ENCODE measurements at regions not wholly inside any gene's neighbourhood (a gene's known extent, or its start where the extent isn't known, plus 50 kb on each side); places are given as distances from the start of the nearest gene placed in this dataset.

DNA sequence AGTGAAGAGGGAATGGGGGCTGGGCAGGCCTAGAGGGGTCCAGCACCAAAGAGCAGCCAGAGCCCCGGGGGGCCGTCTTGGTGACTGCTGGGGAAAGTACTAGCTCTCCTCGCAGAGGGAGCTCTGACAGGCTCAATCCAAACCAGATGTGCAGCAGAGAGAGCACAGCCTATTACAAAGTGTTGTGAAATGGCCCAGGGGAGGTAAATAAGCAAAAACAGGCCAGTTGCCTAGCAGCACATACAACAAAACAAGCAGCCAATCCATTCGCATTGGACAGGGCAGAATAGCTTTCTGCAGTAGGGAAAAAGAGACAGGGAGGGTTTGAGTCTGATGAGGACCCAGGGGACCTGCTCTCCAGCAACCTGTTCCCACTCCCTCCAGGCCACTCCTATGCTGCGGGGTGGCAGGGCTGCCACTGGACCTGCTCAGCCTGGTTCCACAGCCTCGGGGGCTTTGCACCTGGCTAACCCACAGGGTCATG is 239.6 kb upstream of the FGGY start:
- H3F3A ChIP-seq (ENCODE audit: insufficient read depth, low read length, poor library complexity, severe bottlenecking) = no peaks in the 10 kb centered on the region
- TF ChIP-seq EZH2 (IDR thresholded peaks at IDR 0.05; ENCODE audit: borderline replicate concordance, insufficient read depth, low read length, poor library complexity, severe bottlenecking) (no peak), EP300 (conservative IDR thresholded peaks at IDR 0.05; ENCODE audit: poor library complexity, severe bottlenecking) (peak; percentile 27), TAF1 (IDR thresholded peaks at IDR 0.05; ENCODE audit: low read depth) (no peak)
- H3K27ac ChIP-seq (ENCODE audit: low read length) = no peak overlapping the region
- no peak overlapping the region for H3K4me2 ChIP-seq (ENCODE audit: low read length)
- H3K36me3 ChIP-seq (ENCODE audit: insufficient read depth, low read length) = no peaks in the 10 kb centered on the region
- no peaks in the 10 kb centered on the region for H4K20me1 ChIP-seq (ENCODE audit: insufficient read depth)
- no peaks in the 10 kb centered on the region for H3K9me3 ChIP-seq (ENCODE audit: low read length)
- no peaks in the 10 kb centered on the region for H3K9me2 ChIP-seq (ENCODE audit: insufficient read depth, low read length)
- H2AFZ ChIP-seq (ENCODE audit: low read depth, low read length) = no peak overlapping the region
- no peak overlapping the region for H3K4me3 ChIP-seq (ENCODE audit: low read length)
- H3K79me2 ChIP-seq (replicated peaks; ENCODE audit: insufficient read depth, low read length) = no peaks in the 10 kb centered on the region
- H3K27me3 ChIP-seq (ENCODE audit: insufficient read depth, low read depth, low read length) = no peaks in the 10 kb centered on the region
- H3K9ac ChIP-seq (ENCODE audit: low read length) = no peak overlapping the region

DNA sequence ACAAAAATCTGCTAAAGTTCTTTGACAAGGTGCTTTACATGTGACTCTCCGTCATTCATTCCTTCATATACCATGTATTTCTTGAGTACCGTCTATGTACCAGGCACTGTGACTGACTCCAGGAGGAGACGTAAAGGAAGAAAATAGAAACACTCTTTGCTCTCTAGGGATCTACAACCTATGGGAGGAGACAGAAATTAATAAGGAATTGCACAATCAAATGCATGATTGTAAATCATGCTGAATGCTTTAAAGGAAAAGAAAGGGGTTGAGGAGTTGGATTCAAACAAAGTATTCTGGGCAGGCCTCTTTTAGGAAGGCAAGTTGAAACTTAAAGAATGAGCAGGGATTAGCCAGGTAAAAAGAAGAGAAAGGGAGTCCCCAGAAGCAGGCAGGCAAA is 239.1 kb upstream of the FGGY start:
- TF ChIP-seq TAF1 (IDR thresholded peaks at IDR 0.05; ENCODE audit: low read depth) = no peak
- TF ChIP-seq MXI1 (conservative IDR thresholded peaks at IDR 0.05; ENCODE audit: poor library complexity, severe bottlenecking) = no peak
- TF ChIP-seq, protein P1, sequence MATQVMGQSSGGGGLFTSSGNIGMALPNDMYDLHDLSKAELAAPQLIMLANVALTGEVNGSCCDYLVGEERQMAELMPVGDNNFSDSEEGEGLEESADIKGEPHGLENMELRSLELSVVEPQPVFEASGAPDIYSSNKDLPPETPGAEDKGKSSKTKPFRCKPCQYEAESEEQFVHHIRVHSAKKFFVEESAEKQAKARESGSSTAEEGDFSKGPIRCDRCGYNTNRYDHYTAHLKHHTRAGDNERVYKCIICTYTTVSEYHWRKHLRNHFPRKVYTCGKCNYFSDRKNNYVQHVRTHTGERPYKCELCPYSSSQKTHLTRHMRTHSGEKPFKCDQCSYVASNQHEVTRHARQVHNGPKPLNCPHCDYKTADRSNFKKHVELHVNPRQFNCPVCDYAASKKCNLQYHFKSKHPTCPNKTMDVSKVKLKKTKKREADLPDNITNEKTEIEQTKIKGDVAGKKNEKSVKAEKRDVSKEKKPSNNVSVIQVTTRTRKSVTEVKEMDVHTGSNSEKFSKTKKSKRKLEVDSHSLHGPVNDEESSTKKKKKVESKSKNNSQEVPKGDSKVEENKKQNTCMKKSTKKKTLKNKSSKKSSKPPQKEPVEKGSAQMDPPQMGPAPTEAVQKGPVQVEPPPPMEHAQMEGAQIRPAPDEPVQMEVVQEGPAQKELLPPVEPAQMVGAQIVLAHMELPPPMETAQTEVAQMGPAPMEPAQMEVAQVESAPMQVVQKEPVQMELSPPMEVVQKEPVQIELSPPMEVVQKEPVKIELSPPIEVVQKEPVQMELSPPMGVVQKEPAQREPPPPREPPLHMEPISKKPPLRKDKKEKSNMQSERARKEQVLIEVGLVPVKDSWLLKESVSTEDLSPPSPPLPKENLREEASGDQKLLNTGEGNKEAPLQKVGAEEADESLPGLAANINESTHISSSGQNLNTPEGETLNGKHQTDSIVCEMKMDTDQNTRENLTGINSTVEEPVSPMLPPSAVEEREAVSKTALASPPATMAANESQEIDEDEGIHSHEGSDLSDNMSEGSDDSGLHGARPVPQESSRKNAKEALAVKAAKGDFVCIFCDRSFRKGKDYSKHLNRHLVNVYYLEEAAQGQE (IDR thresholded peaks at IDR 0.05; ENCODE audit: borderline replicate concordance) = no peak
- TF ChIP-seq CTCF (IDR thresholded peaks at IDR 0.05; ENCODE audit: poor library complexity, severe bottlenecking) = no peak
- no peak for TF ChIP-seq EP300 (conservative IDR thresholded peaks at IDR 0.05; ENCODE audit: poor library complexity, severe bottlenecking)
- no peak for TF ChIP-seq POLR2AphosphoS5 (IDR thresholded peaks at IDR 0.05)
- no peak for TF ChIP-seq SMC3 (conservative IDR thresholded peaks at IDR 0.05; ENCODE audit: poor library complexity)
- no peak for TF ChIP-seq EZH2 (IDR thresholded peaks at IDR 0.05; ENCODE audit: borderline replicate concordance, insufficient read depth, low read length, poor library complexity, severe bottlenecking)
- Histone ChIP-seq H3K4me2 (ENCODE audit: low read length) (no peak overlapping the region), H3F3A (ENCODE audit: insufficient read depth, low read length, poor library complexity, severe bottlenecking) (no peaks in the 10 kb centered on the region), H3K4me3 (ENCODE audit: low read length) (no peak overlapping the region), H3K79me2 (replicated peaks; ENCODE audit: insufficient read depth, low read length) (no peaks in the 10 kb centered on the region), H4K20me1 (ENCODE audit: insufficient read depth) (no peaks in the 10 kb centered on the region), H3K27me3 (ENCODE audit: insufficient read depth, low read depth, low read length) (no peaks in the 10 kb centered on the region), H2AFZ (ENCODE audit: low read depth, low read length) (no peak overlapping the region), H3K9me3 (ENCODE audit: low read length) (no peaks in the 10 kb centered on the region), H3K9me2 (ENCODE audit: insufficient read depth, low read length) (no peaks in the 10 kb centered on the region), H3K9ac (ENCODE audit: low read length) (no peak overlapping the region), H3K36me3 (ENCODE audit: insufficient read depth, low read length) (no peaks in the 10 kb centered on the region), H3K27ac (ENCODE audit: low read length) (no peak overlapping the region)
